IPS-NIHi7 (cell line): ENCODE measurements at regions not wholly inside any gene's neighbourhood (a gene's known extent, or its start where the extent isn't known, plus 50 kb on each side); places are given as distances from the start of the nearest gene placed in this dataset.
A peak's percentile ranks its signal among the peaks of the same experiment; 100 is the strongest.

Source experiments
- DNase-seq: peaks from one replicate; pipeline ENCODE4 v3.0.0; 2012; ENCODE audit warnings: mixed read lengths; ENCODE audit errors: extremely low spot score

GRCh38 chr10:120960725-120961124 lies 109.6 kb downstream of the WDR11 start:
- no peak for DNase-seq

- no peak for DNase-seq
Measured at GRCh38 chr10:120961795-120962755, 110.9 kb downstream of the WDR11 start.

GRCh38 chr10:120962756-120963593 lies 111.8 kb downstream of the WDR11 start:
- DNase-seq: peak; percentile 53

- DNase-seq: no peak
Measured at GRCh38 chr10:120963594-120964220, 112.5 kb downstream of the WDR11 start.

- DNase-seq: no peak
Measured at GRCh38 chr10:120966657-120967045, 115.5 kb downstream of the WDR11 start.

- no peak for DNase-seq
Measured at GRCh38 chr10:120969219-120969645, 118.1 kb downstream of the WDR11 start.

GRCh38 chr10:120970595-120971529 lies 119.7 kb downstream of the WDR11 start:
- no peak for DNase-seq

- no peak for DNase-seq
Measured at GRCh38 chr10:120971671-120972070, 120.5 kb downstream of the WDR11 start.

GRCh38 chr10:120972259-120972658 lies 121.1 kb downstream of the WDR11 start:
- DNase-seq: no peak

- DNase-seq: no peak
Measured at GRCh38 chr10:120975072-120975867, 124.1 kb downstream of the WDR11 start.

GRCh38 chr10:120975868-120976225 lies 124.7 kb downstream of the WDR11 start:
- no peak for DNase-seq

- DNase-seq: no peak
Measured at GRCh38 chr10:120977897-120978296, 126.7 kb downstream of the WDR11 start.

GRCh38 chr10:120978589-120979252 lies 127.6 kb downstream of the WDR11 start:
- DNase-seq: no peak

- DNase-seq: peak; percentile 69
Measured at GRCh38 chr10:120979435-120980278, 128.5 kb downstream of the WDR11 start.

GRCh38 chr10:120980279-120981255 lies 129.4 kb downstream of the WDR11 start:
- peak; percentile 52 for DNase-seq

GRCh38 chr10:120981601-120982391 lies 130.6 kb downstream of the WDR11 start:
- DNase-seq: peak; percentile 59

- DNase-seq: peak; percentile 48
Measured at GRCh38 chr10:120982507-120982906, 131.3 kb downstream of the WDR11 start.
